SH-SY5Y (cell line): ENCODE measurements at regions not wholly inside any gene's neighbourhood (a gene's known extent, or its start where the extent isn't known, plus 50 kb on each side); places are given as distances from the start of the nearest gene placed in this dataset.

ENCODE experiments used
- GATA2 ChIP-seq: IDR thresholded peaks from 2 replicates; pipeline ENCODE4 v1.6.1; 2011; ENCODE audit warnings: mild to moderate bottlenecking, low read depth, low read length
- GATA3 ChIP-seq: IDR thresholded peaks from 2 replicates; pipeline ENCODE4 v1.6.1; 2011; ENCODE audit warnings: low read depth, mild to moderate bottlenecking, low read length, moderate library complexity

- no peak for TF ChIP-seq GATA3
- TF ChIP-seq GATA2: no peak
Observed at GRCh38 chr12:19694627-19695026, 255.3 kb downstream of the AEBP2 start.
